ENCODE measurements at regions not wholly inside any gene's neighbourhood (a gene's known extent, or its start where the extent isn't known, plus 50 kb on each side); places are given as distances from the start of the nearest gene placed in this dataset.

DNA sequence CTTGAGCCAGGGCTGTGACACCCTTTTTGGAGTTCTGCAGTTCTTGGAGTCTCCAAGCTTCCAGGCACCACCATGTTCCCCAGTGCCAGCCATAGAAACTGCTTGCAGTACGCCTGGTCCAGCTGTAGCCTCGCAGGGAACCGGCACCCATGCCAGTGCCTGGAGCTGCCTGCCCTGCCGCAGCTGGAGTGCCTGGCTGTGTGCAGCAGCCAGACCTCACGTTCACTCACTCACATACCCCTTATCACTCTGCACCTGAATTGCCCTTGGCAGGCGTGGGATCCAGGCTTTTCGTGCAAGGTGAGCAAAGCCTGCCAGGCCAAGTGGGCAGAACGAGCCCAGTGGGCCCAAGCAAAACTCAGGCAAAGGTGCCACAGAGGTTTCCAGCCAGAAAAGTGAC lies 77.8 kb upstream of the SHB start:
- DNase-seq (ENCODE audit: low read depth), result no peak
- no peak overlapping the region for H3K4me3 ChIP-seq (ENCODE audit: low read length)
- no peak for TF ChIP-seq CTCF (conservative IDR thresholded peaks at IDR 0.05; ENCODE audit: low read length)

DNA sequence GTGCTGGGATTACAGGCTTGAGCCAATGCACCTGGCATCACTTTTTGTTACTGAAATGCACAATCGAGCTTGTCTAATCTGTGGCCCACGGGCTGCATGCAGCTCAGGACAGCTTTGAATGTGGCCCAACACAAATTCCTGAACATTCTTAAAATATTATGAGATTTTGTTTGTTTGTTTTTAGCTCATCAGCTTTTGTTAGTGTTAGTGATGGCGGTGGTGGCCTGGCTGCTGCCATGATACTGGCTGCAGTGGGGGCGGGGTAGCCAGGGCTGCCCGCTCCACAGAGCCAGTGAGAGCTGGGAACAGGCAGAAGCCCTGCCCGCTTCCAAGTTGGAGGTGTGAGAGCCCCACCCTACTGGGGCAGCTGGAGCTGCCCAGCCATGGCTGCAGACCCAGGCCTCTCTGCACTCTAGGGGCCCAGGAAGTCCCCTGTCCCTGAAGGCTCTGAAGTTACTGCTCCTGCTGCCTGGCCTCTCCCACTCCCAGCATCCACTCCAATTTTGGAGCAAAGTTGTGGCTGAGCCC lies 76.6 kb upstream of the SHB start:
- DNase-seq (ENCODE audit: low read depth), result no peak
- no peak for TF ChIP-seq CTCF (conservative IDR thresholded peaks at IDR 0.05; ENCODE audit: low read length)
- H3K4me3 ChIP-seq (ENCODE audit: low read length), result no peak overlapping the region

DNA sequence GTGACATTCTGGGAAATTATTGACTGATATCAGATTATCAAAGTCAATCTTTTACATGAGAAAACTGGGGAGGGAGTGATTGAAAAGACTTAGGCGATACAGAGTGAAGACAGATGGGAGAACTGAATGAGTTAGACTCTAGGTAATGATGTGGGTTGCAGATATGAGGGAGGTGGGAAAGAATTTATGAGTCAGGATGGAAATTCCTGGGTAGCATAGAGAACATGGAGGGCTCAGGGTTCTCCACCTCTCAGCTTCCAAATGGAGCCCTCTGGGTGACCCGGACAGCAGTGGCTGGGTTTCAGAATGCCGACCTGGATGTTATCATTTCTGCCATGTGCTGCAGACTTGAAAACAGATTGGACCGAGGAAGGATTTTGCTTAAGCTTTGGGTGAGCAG lies 75.4 kb upstream of the SHB start:
- DNase-seq (ENCODE audit: low read depth), result peak; percentile 15
- no peak for TF ChIP-seq CTCF (conservative IDR thresholded peaks at IDR 0.05; ENCODE audit: low read length)
- H3K4me3 ChIP-seq (ENCODE audit: low read length), result no peak overlapping the region

GRCh38 chr9:38141746-38142591 lies 72.9 kb upstream of the SHB start:
- no peak overlapping the region for H3K4me3 ChIP-seq (ENCODE audit: low read length)
- no peak for TF ChIP-seq CTCF (conservative IDR thresholded peaks at IDR 0.05; ENCODE audit: low read length)
- DNase-seq (ENCODE audit: low read depth), result peak; percentile 66

DNA sequence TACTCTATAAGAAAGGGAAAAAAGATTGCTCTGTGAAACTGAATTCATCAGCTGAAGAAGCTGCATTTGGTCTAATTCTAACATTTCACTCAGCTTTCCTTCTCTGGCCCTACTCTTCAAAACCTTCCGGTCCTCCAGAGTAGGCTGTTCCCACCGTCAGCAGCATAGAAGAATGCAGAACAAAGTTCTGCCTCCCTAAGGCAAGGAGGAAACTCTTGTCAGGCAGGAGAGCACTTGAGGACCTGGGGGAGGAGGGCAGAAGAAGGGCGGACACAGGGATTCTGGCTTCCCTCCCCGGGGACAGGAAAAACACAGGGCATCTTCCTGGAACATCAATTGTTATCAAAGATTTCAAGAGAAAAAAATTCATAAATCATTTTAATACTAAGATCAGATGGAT lies 69.2 kb upstream of the SHB start:
- TF ChIP-seq CTCF (conservative IDR thresholded peaks at IDR 0.05; ENCODE audit: low read length), result no peak
- DNase-seq (ENCODE audit: low read depth), result no peak
- H3K4me3 ChIP-seq (ENCODE audit: low read length), result no peak overlapping the region

DNA sequence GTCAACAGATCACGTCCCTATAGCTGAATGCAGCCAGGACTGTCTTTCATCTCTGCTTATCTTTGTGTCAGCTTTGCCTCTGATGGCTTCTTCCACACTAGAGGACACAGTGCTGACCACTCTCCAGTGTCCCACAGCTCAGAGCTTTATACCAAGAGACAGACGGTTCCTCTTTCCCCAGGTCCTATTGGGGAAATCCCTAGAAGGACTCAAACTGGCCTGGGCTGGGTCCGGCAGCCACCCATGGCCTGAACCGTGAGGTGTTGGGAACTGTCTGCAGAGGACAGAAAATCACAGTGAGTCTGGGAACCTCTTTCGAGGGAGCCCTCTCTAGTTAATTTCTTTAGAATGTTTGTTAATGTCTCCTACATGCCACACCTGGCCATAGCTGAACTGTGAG lies 68.3 kb upstream of the SHB start:
- no peak overlapping the region for H3K4me3 ChIP-seq (ENCODE audit: low read length)
- no peak for DNase-seq (ENCODE audit: low read depth)
- no peak for TF ChIP-seq CTCF (conservative IDR thresholded peaks at IDR 0.05; ENCODE audit: low read length)

DNA sequence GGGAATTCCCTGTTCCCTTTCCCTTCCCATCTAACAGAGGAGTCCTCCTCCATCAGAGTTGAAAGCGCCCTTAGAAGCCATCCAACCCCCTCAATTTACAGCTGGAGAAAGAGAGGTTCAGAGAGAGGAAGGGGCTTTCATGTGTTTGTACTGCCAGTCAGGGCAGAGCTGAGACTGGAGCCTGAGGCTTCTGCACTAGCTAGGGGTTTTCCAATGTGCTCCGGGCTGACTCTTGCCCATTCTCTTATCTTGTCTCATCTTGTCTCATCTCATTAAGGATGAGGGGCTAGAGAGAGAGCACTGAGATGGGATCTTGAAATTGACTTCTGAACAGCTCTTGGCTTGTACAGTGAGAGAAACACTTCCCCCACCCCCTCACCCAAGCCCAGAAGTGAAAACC lies 67.4 kb upstream of the SHB start:
- no peak for DNase-seq (ENCODE audit: low read depth)
- H3K4me3 ChIP-seq (ENCODE audit: low read length), result no peak overlapping the region
- TF ChIP-seq CTCF (conservative IDR thresholded peaks at IDR 0.05; ENCODE audit: low read length), result no peak

All from AG10803 (cell line).